HG03378 (cell line): ENCODE measurements at regions not wholly inside any gene's neighbourhood (a gene's known extent, or its start where the extent isn't known, plus 50 kb on each side); places are given as distances from the start of the nearest gene placed in this dataset.
"Not testable (repeated sequence)": the region's sequence is repeated elsewhere in the genome, so short reads cannot be mapped to it uniquely, and the experiment has no call there.

Source experiments
- ATAC-seq: cut with Tn5 transposase; IDR thresholded peaks from one replicate; pipeline ENCODE4 v1.9.1; 2021; ENCODE audit warnings: mild to moderate bottlenecking, moderate library complexity; ENCODE audit not compliant: unreplicated experiment

- no peak for ATAC-seq
Observed at GRCh38 chr6:103826209-103826608, 1033.5 kb downstream of the HACE1 start.

GRCh38 chr6:103820148-103820547, 1039.6 kb downstream of the HACE1 start:
- no peak for ATAC-seq

- ATAC-seq, result no peak
Observed at GRCh38 chr6:103819509-103819908, 1040.2 kb downstream of the HACE1 start.

- ATAC-seq, result no peak
Observed at GRCh38 chr6:103812970-103813369, 1046.7 kb downstream of the HACE1 start.

GRCh38 chr6:103801901-103802479, 1057.7 kb downstream of the HACE1 start:
- ATAC-seq, result not testable (repeated sequence)

- no peak for ATAC-seq
Observed at GRCh38 chr6:103799971-103800670, 1059.6 kb downstream of the HACE1 start.

- ATAC-seq, result no peak
Observed at GRCh38 chr6:103798166-103798565, 1061.6 kb downstream of the HACE1 start.

- ATAC-seq, result no peak
Observed at GRCh38 chr6:103797738-103798137, 1062.0 kb downstream of the HACE1 start.

GRCh38 chr6:103791458-103791857, 1068.3 kb downstream of the HACE1 start:
- no peak for ATAC-seq

- ATAC-seq, result no peak
Observed at GRCh38 chr6:103784117-103784516, 1075.6 kb downstream of the HACE1 start.

- no peak for ATAC-seq
Observed at GRCh38 chr6:103783329-103783728, 1076.4 kb downstream of the HACE1 start.

- ATAC-seq, result no peak
Observed at GRCh38 chr6:103769431-103769830, 1090.3 kb downstream of the HACE1 start.

GRCh38 chr6:103750603-103751002, 1109.1 kb downstream of the HACE1 start:
- no peak for ATAC-seq

GRCh38 chr6:103734016-103734415, 1125.7 kb downstream of the HACE1 start:
- ATAC-seq, result no peak

GRCh38 chr6:103729658-103730057, 1130.1 kb downstream of the HACE1 start:
- ATAC-seq, result no peak

- ATAC-seq, result peak; percentile 75
Observed at GRCh38 chr6:103723438-103724322, 1136.0 kb downstream of the HACE1 start.

GRCh38 chr6:103722683-103723082, 1137.0 kb downstream of the HACE1 start:
- no peak for ATAC-seq

GRCh38 chr6:103721923-103722322, 1137.8 kb downstream of the HACE1 start:
- ATAC-seq, result no peak

GRCh38 chr6:103720393-103720792, 1139.3 kb downstream of the HACE1 start:
- no peak for ATAC-seq

- no peak for ATAC-seq
Observed at GRCh38 chr6:103719545-103719944, 1140.2 kb downstream of the HACE1 start.

GRCh38 chr6:103715269-103715668, 1144.5 kb downstream of the HACE1 start:
- no peak for ATAC-seq

GRCh38 chr6:103709236-103709635, 1150.5 kb downstream of the HACE1 start:
- ATAC-seq, result not testable (repeated sequence)
